ENCODE measurements at regions not wholly inside any gene's neighbourhood (a gene's known extent, or its start where the extent isn't known, plus 50 kb on each side); places are given as distances from the start of the nearest gene placed in this dataset.

DNA sequence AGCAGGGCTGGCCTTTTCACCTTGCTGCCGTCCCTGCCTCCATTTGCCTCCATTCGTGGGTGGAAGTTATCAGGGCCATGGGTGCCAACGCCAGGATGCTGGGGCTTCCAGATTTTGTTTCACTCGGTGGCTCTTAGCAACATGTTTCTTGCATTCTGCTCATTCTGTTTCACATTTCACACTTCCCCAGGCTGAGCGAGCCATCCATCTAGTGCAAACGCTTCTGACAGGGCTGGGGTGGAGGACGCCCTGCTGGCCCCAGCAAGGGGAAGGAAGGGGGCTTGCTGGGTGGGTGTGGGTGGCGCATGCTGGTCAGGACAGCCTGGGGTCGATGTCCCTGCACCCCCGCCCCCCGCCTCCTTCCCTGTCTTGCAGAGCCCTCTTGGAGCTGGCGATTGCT lies 165.2 kb downstream of the URI1 start:
- no peak overlapping the region for H3K27ac ChIP-seq (ENCODE audit: low read depth in 1 of 2, low read length in 2 of 2)
- H3K27me3 Mint-ChIP-seq: peaks cover 11% of the 10 kb centered on the region
- no peak overlapping the region for H3K4me3 ChIP-seq (ENCODE audit: low read length)
- H3K4me1 ChIP-seq (ENCODE audit: insufficient read depth, low read length): no peaks in the 10 kb centered on the region
- no peaks in the 10 kb centered on the region for H3K36me3 Mint-ChIP-seq (ENCODE audit: low read depth)
- no peaks in the 10 kb centered on the region for H3K4me1 Mint-ChIP-seq (ENCODE audit: low read depth)
- no peak for ATAC-seq (ENCODE audit: poor library complexity)
- H3K36me3 ChIP-seq (ENCODE audit: insufficient read depth, low read length): no peaks in the 10 kb centered on the region
- peaks cover 4 to 6% of the 10 kb centered on the region in 2 experiments for H3K27me3 ChIP-seq (ENCODE audit: control insufficient read depth in 1 of 2, insufficient read depth in 2 of 2, low read length in 2 of 2)
- TF ChIP-seq, protein P1, sequence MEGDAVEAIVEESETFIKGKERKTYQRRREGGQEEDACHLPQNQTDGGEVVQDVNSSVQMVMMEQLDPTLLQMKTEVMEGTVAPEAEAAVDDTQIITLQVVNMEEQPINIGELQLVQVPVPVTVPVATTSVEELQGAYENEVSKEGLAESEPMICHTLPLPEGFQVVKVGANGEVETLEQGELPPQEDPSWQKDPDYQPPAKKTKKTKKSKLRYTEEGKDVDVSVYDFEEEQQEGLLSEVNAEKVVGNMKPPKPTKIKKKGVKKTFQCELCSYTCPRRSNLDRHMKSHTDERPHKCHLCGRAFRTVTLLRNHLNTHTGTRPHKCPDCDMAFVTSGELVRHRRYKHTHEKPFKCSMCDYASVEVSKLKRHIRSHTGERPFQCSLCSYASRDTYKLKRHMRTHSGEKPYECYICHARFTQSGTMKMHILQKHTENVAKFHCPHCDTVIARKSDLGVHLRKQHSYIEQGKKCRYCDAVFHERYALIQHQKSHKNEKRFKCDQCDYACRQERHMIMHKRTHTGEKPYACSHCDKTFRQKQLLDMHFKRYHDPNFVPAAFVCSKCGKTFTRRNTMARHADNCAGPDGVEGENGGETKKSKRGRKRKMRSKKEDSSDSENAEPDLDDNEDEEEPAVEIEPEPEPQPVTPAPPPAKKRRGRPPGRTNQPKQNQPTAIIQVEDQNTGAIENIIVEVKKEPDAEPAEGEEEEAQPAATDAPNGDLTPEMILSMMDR (IDR thresholded peaks at IDR 0.05): no peak
- H3K27ac Mint-ChIP-seq: no peak overlapping the region
- no peak for DNase-seq
- H3K9me3 ChIP-seq (ENCODE audit: control insufficient read depth in 1 of 2, insufficient read depth in 1 of 2, low read length in 2 of 2): peaks cover 0 to 8% of the 10 kb centered on the region in 2 experiments
- no peak overlapping the region for H3K4me3 Mint-ChIP-seq
- H3K9me3 Mint-ChIP-seq: no peaks in the 10 kb centered on the region
- POLR2A ChIA-PET: no interaction called here
- intact Hi-C loops (cut with DNase I, micrococcal nuclease): no loop called here
- CTCF ChIA-PET: no interaction called here

DNA sequence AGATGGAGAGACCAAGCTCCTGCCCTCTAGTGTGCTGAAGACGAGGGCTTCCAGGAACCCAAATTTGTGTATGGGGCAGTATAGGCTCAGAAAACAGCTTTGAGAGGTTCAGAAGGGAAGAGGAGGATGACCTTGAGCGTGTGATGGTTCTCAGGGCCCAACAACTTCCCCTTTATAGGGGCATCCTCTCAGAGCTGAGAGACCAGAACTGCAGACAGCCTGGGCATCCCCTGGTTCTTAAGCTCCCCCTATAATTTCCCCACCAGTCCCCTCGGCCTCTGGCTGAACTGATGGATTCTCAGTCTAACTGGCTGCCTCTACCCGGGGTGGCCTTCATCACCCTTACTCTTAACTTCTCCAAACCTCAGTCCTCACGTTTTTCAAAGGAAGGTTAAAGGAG lies 167.5 kb downstream of the URI1 start:
- Mint-ChIP-seq H3K4me3 (no peak overlapping the region), H3K27ac (no peak overlapping the region), H3K36me3 (ENCODE audit: low read depth) (no peaks in the 10 kb centered on the region), H3K4me1 (ENCODE audit: low read depth) (no peaks in the 10 kb centered on the region), H3K9me3 (no peaks in the 10 kb centered on the region), H3K27me3 (peaks cover 16% of the 10 kb centered on the region)
- TF ChIP-seq, protein P1 (IDR thresholded peaks at IDR 0.05): no peak
- ATAC-seq (ENCODE audit: poor library complexity) (no peak), DNase-seq (no peak)
- no peaks in the 10 kb centered on the region for H3K4me1 ChIP-seq (ENCODE audit: insufficient read depth, low read length)
- no peak overlapping the region for H3K27ac ChIP-seq (ENCODE audit: low read depth in 1 of 2, low read length in 2 of 2)
- CTCF ChIA-PET: no interaction called here
- H3K4me3 ChIP-seq (ENCODE audit: low read length): no peak overlapping the region
- peaks cover 4 to 6% of the 10 kb centered on the region in 2 experiments for H3K27me3 ChIP-seq (ENCODE audit: control insufficient read depth in 1 of 2, insufficient read depth in 2 of 2, low read length in 2 of 2)
- POLR2A ChIA-PET: no interaction called here
- peaks cover 0 to 7% of the 10 kb centered on the region in 2 experiments for H3K9me3 ChIP-seq (ENCODE audit: control insufficient read depth in 1 of 2, insufficient read depth in 1 of 2, low read length in 2 of 2)
- no peaks in the 10 kb centered on the region for H3K36me3 ChIP-seq (ENCODE audit: insufficient read depth, low read length)
- intact Hi-C loops (cut with DNase I, micrococcal nuclease): no loop called here

GRCh38 chr19:30111021-30111855 lies 169.2 kb downstream of the URI1 start:
- H3K36me3 ChIP-seq (ENCODE audit: insufficient read depth, low read length): no peaks in the 10 kb centered on the region
- no peak overlapping the region for H3K27ac ChIP-seq (ENCODE audit: low read depth in 1 of 2, low read length in 2 of 2)
- intact Hi-C loops (cut with DNase I, micrococcal nuclease): no loop called here
- ATAC-seq (ENCODE audit: poor library complexity) (no peak), DNase-seq (no peak)
- CTCF ChIA-PET: no interaction called here
- TF ChIP-seq, protein P1 (IDR thresholded peaks at IDR 0.05): no peak
- no peaks in the 10 kb centered on the region for H3K4me1 ChIP-seq (ENCODE audit: insufficient read depth, low read length)
- H3K36me3 Mint-ChIP-seq (ENCODE audit: low read depth): no peaks in the 10 kb centered on the region
- no peak overlapping the region for H3K27ac Mint-ChIP-seq
- H3K9me3 Mint-ChIP-seq: no peaks in the 10 kb centered on the region
- no peak overlapping the region for H3K4me3 Mint-ChIP-seq
- peaks cover 0 to 13% of the 10 kb centered on the region in 2 experiments for H3K9me3 ChIP-seq (ENCODE audit: control insufficient read depth in 1 of 2, insufficient read depth in 1 of 2, low read length in 2 of 2)
- no peak overlapping the region for H3K4me3 ChIP-seq (ENCODE audit: low read length)
- POLR2A ChIA-PET: no interaction called here
- peaks cover 4 to 6% of the 10 kb centered on the region in 2 experiments for H3K27me3 ChIP-seq (ENCODE audit: control insufficient read depth in 1 of 2, insufficient read depth in 2 of 2, low read length in 2 of 2)
- no peaks in the 10 kb centered on the region for H3K4me1 Mint-ChIP-seq (ENCODE audit: low read depth)
- peaks cover 16% of the 10 kb centered on the region for H3K27me3 Mint-ChIP-seq

All from CD4-positive, alpha-beta T cell (primary cell).